NCI-H2029 (cell line): ENCODE measurements at regions not wholly inside any gene's neighbourhood (a gene's known extent, or its start where the extent isn't known, plus 50 kb on each side); places are given as distances from the start of the nearest gene placed in this dataset.

ENCODE experiments used
- DNase-seq: peaks from one replicate; lab custom pipeline; 2025; lab: John Stamatoyannopoulos, UW

DNA sequence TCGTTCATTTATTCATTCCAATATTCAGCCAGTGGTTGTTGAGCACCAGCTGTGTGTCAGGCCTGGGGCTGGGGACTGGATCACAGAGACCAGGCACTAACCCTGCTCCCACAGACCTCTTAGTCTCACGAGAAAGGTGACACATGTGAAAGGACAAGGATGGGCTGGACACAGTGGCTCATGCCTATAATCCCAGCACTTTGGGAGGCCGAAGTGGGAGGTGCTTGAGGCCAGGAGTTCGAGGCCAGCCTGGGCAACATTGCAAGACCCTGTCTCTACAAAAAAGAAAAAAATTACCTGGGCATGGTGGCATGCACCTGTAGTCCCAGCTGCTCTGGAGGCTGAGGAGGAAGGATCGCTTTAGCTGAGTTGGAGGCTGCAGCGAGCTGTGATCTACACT, 105.9 kb upstream of the SDK1 start:
- DNase-seq: no peak

DNA sequence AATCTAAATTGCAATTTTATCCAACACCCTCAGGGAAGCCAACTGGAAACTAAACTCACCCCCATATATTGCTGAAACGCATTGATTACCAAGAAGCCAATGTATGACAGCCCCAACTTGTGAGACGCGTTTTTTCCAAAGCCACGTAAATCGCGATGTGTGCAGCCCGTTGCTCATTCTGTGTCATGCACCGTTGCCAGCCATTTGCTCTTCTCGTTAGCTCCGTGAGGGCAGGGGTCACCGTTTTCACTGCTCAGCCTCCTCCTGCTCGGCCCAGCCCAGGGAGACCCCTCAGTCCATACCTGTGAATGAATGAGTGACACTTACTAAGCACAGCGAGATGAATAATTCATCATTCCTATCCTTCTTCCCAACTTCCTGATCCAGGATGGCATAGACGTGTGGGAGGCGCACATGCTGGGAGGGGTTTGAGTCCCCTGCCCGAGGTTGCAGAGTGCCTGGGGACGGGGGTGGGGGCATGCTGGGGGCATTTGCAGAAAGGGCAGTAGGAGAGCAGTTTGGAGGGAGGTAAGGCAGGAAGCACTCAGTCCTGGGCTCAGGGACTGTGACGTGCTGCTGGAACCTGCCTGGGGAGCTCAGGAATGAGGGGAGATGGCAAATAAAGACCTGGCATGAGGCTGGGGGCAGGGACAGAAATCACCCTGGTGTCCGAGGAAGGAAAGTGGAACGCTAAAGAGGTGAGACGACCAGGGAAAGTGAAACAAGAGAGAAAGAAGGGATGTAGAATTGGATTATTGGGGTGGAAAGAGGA, 104.2 kb upstream of the SDK1 start:
- DNase-seq: no peak

DNA sequence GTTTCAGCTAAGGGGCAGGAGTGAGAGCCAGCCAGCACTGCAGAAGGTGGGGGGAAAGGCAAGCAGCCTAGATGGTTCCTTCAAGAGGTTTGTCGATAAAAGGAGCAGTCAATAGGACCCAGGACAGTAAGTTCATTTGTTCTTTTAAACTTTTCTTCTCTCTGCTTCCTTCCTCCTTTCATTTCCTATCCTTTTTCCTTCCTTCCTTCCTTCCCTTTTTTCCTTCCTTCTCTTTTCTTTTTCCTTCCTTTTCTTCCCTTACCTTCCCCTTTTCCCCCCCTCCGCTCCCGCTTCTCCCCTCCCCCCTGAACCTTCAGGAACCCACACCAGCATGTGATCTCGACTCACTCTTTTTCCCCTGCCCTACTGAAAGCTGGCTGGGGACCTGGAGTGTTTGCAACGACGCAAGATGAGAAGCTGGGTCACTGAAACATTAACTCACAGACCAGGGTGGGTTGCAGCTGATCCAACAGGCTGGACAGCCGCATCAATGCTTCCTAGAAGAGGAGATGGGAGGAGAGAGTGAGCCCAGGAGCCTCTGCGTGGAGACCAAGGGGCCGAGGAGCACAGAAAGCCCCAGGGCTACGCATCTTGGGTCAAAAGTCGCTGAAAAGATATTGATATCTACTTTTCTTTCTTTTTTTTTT, 103.4 kb upstream of the SDK1 start:
- DNase-seq: no peak

DNA sequence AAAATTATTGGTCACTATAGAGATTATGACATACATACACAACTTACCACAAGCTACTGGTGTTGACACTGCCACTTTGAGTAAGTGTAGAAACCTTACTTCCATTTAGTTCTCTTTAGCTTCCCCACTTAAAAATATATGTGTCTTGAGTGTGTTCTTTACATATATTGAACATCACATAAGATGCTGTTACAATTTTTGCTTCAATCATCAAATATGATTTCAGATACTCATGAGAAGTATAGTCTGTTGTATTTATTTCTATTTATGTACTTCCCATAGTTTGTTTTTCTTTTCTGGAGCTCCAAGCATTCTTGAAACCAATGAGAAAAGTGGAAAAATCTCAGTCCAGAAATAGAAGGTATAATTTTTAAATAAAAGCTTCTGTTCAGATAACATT, 102.7 kb upstream of the SDK1 start:
- DNase-seq: no peak

DNA sequence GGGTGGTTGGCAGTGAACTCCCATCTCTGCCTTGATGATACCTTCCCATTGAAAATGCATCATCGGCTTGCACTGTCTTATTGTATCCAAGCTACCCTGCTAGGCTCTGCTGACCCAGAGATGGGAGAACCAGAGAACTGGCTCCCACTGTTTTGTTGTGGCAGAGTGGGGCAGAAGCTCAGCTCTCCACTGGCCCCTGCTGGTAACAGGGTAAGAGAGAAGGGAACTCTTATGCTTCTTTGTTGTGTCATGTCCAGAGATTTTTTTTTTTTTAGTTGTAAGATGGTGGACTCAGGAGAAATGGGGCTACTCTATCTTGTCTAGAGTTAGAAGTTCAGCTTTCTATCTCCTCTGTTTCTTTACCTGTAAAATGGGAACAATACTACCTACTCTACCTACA, 100.5 kb upstream of the SDK1 start:
- DNase-seq: no peak

DNA sequence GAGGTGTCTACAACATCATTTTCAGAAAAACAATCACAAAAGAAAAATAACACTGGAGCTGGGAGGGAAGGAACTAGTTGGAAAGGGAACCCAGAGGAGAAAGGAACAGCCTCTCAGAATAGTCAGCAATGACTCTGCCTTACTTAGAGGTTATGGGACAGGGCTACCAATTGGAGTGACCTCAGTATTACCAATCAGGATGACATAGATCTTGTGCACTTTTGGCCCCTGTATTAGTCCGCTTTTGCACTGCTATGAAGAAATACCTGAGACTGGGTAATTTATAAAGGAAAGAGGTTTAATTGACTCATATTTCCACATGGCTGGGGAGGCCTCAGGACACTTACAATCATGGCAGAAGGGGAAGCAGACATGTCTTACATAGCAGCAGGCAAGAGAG, 99.7 kb upstream of the SDK1 start:
- DNase-seq: no peak

DNA sequence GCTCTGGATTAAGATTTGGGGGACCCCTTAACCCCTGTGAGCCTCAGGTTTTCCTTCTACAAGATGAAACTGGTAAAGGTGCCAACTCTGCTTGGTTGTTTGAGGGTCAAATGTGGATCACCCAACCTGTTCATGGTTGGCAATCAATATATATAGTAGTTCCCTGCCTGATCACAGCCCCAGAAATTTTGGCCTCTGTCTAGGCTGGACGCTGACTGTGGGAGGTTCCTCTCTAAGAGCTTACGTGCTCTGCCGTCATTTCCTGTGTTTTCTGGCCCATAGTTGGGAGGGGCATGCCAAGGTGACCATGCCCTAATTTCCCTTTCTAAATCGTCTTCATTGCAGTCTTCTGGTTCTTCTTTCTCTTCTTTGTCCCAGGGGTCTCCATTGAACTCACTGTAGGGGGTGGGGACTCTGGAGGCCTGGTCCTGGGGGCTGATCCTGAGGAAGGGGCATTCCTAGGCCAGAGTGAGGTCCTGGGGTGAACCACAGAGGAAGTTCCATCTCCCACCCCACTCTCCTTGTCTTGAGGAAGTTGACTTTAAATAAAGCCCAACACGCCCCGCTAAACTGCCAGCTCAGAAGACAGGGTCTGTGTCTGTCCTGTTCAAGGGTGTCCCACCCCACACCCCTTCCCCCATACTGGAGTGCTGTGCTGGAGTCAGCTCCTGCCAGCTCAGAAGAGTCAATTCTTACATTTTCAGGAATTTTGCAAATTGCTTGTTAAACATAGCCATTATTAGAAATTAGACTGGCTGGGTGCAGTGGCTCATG, 98.9 kb upstream of the SDK1 start:
- no peak for DNase-seq

DNA sequence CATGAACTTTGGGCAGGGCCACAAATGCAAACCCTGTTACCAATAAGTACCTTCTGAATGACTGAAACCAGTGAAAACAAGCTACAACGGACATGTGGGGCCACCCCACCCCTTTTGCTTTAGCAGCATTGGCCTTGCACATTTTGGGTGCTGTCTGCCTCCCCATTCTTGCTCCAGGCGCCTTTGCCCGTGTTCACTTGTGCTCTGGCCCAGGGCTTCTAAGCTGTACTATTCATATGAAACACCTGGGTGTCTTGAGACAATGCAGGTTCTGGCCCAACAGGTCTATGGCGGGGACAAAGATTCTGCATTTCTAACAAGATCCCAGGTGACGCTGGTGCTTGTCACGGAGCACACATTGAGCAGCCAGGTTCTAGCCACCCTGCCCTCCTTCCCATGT, 96.5 kb upstream of the SDK1 start:
- DNase-seq: no peak

DNA sequence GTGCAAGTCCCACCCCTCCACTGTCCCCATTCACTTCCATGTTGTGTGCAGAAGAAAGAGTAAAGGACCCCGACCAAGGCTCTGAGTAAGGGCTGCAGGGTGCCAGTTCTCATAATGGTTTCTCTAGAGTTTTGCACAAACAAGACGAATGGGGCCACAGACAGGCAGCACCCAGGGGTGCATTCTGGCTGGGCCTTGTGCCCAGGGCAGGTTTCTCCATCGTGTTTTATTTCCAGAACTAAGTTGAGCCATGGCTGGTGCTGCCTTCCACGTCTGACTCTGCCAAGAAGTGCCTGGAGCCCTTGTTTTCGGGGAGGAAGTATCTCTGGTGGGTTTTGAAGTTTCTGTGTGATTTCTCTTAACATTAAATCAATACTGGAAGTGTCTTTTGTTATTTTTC, 95.0 kb upstream of the SDK1 start:
- DNase-seq: no peak

DNA sequence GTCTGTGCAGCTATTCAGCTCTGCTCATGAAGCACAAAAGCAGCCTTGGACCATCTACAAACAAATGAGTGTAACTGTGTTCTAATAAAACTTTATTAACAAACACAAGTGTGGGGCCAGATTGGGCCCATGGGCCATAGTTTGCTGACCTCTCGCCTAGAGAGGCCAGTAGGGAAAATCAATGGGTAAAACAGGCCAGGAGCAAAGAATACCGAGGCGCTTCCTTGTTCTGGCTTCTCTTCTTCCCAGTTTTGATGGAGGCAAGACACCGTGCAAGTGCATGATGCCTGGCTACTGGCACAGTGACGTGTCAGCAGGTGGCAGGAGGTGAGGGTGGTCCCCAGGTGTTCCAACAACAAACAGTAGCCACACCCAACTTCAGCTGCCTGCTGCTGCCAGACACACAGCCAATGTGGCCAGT, 94.3 kb upstream of the SDK1 start:
- no peak for DNase-seq

DNA sequence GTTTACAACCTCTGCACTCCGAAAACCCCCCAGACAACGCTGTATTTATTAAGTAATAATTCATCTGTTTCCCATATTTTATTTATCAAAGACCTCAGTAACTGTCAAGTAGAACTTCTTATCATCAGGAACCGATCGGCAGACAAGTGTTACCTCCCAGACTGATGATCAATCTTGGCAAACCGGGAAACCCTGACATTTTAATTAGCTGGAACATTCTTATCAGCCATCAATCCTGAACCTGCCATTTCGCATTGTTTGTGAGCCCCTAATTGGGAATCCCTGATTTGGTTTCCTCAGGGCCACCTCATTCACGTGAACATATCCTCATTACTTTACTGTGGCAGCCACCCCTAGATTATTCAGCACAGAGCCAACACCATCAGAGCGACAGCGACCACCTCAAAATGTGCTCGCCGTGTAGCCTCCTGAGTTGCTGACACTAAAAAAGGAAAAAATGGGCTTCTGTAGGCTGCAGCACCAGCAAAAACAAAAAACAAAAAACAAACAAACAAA, 93.6 kb upstream of the SDK1 start:
- no peak for DNase-seq

DNA sequence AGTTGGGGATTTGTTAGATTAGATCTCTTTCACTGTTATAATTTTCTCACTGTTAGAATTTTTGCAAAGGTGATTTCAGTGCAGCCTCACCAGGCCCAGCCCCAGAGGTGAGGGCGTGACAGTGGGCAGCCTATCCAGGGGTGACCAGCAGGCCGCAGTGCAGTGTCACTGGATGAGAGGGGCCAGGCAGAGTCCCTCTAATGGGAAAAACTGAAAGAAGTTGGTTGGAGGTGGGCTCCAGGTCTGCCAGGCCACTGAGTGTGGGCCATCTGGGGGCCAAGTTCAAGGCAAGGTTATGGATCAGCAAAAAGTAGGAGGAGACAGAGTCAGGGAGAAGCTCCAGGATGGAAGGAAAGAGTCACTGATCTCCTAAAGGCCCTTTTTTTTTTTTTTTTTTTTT, 90.5 kb upstream of the SDK1 start:
- no peak for DNase-seq

DNA sequence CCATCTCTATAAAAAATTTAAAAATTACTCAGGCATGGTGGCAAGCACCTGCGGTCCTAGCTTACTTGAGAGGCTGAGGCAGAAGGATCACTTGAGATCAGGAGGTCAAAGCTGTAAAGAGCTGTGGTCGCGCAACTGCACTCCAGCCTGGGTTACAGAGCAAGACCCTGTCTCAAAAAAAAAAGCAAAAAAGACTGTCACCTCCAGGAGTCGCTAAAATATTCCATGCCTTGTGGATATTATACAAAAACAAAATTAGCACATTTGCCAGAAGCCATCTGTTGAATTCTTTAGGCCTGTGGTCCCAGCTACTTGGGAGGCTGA, 87.0 kb upstream of the SDK1 start:
- no peak for DNase-seq

DNA sequence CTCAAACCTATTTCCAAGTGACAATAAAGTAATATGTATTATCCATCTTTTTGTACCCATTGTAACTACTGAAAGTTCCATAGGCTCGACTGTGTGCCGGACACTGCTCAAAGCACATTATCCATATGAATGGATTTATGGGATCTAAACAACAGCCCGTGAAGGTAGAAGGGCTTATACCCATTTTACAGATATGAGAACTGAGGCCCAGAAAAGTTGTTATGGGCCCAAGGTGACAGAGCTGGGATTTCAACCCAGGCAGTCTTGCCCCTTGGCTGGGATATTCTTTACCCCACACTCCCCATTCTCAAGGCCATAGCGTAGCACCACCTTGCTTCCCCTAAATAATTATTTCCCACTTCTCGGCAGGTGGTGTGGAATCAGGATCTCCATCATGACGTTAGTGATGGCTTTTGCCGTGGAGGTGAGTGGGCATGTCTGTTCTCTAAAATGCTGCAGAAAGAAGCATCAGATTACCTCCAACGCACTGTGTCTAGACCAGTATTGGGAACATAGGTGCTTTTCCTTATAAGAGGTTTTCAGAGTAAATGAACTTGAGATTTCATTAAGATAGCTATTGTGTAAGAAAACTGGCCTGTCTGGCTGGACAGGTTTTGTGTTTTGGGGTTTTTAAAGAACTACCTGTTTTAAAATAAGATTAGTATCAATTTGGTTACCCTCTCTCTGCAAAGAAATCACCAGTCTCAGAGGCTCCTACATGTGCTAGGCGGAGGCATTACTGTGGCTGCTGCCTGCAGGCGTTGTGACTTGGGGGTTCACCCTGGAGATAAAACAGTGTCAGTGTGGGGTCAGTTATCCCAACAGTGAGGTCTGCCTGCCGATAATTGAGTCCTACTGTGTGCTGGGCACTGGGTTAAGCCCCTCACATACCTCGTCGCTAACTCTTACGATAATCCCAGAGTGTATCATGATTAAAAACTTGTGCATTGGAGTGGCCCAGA, 85.1 kb upstream of the SDK1 start:
- DNase-seq: no peak

DNA sequence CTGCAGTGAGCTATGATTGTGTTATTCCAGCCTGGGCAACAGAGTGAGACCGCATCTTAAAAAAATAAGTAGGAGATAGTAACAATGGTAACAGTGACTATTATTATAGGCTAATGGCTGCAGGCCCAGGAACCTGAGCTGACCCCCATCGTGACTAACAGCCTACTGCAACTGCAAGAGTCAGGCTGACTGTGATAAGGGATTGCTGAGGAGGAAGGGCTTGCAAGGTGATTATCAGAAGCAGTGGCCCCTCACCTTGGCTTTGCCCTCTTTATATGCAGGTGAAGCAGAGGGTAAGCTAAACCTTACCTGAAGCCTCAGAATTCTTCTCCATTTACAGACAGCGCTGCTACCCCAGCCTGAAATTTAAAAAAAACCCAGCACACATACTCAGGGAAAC, 83.9 kb upstream of the SDK1 start:
- no peak for DNase-seq

DNA sequence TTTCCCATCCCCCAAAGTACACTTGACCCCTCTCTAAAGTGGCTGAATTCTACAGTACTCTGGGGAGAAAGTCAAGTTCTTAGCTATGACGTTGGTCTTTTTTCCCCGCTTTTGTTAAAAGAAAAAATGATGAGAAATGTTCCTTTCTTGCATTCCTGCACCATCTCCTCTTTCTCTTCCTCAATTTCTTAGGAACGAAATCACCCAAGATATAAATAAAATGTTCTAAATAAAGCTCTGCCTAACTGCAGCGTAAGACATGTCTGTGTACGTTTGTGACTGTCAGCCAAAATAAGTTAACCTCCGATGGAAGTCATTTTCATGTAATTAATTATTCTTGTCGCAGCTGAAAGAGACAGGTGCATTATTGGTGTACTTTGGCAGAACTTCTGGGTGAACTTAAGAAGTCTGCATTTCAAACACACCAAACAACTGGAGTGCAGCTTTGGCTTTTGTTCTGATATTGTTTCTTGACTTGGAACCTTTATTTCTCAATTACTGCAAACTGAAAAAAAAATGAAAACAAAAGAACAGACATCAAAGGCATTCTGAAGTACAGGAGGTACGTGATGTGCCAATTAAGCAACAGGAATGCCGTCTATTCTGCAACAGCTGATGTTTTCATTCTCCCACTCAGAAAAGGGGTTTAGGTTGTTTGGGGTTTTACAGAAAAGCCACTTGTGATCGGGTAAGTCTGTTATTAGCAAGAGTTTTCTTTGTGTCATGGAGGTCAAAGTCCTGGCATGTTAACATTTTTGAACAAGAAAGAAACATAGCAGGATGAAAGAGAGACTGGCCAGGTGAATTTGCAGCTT, 82.4 kb upstream of the SDK1 start:
- no peak for DNase-seq

DNA sequence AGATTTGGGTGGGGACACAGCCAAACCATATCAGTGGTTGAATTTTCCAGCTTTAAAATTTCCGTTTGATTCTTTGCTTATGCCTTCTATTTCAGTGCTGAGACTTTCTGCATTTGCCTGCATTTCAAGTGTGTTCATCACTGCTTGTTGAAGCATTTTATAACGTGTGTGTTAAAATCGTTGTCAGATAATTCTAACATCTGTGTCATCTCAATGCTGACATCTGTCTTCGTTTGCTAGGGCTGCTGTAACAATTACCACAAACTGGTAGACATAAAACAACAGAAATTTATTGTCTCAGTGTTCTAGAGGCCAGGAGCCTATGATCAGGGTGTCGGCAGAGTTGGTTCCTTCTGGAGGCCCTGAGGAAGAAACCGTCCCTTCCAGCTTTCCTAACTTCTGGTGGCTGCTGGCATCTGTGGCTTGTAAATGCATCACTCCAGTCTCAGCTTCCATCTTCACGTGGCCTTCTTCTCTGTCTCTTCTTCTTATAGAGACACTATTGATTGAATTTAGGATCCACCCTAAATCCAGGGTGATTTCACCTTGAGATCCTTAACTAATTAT, 71.1 kb upstream of the SDK1 start:
- DNase-seq: no peak

DNA sequence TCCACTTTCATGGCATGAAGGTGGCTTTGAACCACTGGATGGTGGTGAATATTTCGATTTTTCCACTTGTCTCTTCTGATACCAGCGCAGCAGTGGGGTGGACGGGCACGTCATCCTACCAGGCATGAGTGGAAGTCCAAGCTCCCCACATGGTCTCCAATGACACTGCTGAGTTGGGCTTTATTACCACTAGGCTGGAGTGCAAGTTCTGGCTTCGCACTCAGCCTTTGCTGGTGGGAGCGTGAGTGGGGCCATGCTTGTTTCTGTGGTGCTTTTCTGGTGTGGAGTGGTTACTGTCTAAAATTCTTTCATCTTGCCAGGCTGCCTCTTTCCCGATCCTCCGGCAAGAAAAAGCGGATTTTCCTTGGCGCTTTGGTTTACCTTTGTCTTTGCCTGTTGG, 70.1 kb upstream of the SDK1 start:
- DNase-seq: no peak

DNA sequence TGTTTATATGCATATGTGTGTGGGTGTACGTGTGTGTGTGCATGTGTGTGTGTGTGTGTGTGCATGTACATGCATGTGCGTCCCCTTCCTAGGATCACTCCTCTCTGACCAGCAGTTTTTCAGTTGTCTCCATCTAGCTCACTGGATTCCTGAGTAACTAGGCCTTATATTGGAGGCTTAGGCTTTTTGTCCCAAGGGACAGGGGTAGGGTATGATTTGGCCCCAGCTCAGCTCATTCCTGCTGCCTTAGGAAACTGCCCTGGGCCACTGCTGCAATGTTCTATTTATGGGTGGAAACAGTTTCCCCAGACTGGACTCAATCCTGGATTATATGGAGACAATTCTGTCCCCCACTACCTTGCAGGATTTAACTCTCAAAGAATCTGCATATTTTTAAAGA, 68.8 kb upstream of the SDK1 start:
- DNase-seq: no peak

DNA sequence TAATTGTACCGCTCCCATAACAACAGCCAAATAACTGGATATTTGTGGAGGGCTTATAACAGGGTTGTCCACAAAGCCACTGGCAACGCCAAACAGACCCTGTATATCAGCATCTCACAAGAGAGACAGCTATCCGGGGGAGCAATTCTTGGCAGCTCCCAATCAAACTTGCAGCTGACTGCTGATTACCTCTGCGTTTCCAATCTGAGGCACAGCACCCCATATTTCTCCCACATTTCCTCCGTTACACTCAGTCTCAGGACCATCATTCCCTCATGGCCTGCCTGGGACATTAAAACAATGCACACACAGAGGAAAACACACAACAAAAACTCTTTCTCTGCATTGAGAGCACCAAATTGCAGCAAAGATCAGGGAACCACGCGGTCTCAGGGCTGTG, 67.8 kb upstream of the SDK1 start:
- DNase-seq: no peak

DNA sequence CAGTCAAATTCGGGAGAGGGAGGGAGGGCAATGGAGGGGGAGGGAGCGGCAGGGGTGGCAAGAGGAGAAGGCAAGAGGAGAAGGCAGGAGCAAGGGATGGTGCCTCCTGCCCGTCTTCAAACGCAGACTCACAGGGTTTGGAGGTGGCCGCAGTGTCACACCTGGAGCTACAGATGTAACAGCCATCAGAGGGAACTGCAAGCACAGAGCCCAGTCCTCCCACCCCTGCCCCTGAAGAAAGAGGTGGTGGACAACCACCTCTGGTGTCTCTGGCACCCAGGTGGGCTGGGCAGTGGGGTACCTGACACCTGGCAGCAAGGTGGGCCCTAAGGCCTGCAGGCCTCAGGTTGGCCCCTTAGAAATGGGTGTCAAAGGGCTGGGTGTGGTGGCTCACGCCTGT, 67.0 kb upstream of the SDK1 start:
- no peak for DNase-seq
